ENCODE measurements at regions not wholly inside any gene's neighbourhood (a gene's known extent, or its start where the extent isn't known, plus 50 kb on each side); places are given as distances from the start of the nearest gene placed in this dataset.

DNA sequence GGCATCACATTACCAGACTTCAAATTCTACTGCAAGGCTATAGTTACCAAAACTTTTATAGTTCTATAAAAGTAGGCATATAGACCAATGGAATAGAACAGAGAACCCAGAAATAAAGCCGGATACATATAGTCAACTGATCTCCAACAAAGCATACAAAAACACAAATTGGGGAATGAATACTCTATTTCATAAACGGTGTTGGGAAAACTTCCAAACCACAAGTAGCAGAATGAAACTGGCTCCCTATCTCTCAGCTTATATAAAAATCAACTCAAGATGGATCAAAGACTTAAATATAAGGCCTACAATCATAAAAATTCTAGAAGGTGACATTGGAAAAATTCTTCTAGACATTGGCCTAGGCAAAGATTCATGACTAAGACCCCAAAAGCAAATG lies 187.9 kb upstream of the PLXNC1 start:
- TF ChIP-seq, protein P1, sequence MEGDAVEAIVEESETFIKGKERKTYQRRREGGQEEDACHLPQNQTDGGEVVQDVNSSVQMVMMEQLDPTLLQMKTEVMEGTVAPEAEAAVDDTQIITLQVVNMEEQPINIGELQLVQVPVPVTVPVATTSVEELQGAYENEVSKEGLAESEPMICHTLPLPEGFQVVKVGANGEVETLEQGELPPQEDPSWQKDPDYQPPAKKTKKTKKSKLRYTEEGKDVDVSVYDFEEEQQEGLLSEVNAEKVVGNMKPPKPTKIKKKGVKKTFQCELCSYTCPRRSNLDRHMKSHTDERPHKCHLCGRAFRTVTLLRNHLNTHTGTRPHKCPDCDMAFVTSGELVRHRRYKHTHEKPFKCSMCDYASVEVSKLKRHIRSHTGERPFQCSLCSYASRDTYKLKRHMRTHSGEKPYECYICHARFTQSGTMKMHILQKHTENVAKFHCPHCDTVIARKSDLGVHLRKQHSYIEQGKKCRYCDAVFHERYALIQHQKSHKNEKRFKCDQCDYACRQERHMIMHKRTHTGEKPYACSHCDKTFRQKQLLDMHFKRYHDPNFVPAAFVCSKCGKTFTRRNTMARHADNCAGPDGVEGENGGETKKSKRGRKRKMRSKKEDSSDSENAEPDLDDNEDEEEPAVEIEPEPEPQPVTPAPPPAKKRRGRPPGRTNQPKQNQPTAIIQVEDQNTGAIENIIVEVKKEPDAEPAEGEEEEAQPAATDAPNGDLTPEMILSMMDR (IDR thresholded peaks at IDR 0.05): no peak
- TF ChIP-seq POLR2A (IDR thresholded peaks at IDR 0.05): no peak

All from thyroid gland (tissue), 4 donors.